SU-DHL-6 (cell line): ENCODE measurements at regions not wholly inside any gene's neighbourhood (a gene's known extent, or its start where the extent isn't known, plus 50 kb on each side); places are given as distances from the start of the nearest gene placed in this dataset.

Experiments
- H2AFZ ChIP-seq: fragments of 200-600 bp; sonication (generic); 2 replicates; pipeline ENCODE4 v1.6.1; 2014; ENCODE audit warnings: low read depth, mild to moderate bottlenecking, moderate library complexity, mixed read lengths, antibody characterized with exemption, low read length; ENCODE audit not compliant: severe bottlenecking
- H3F3A ChIP-seq: fragments of 200-600 bp; shearing (Covaris generic); 2 replicates; pipeline ENCODE4 v1.6.0; 2016; ENCODE audit warnings: antibody characterized with exemption, mild to moderate bottlenecking; ENCODE audit not compliant: insufficient read depth
- H3K27ac ChIP-seq: fragments of 200-600 bp; sonication (generic); 2 replicates; pipeline ENCODE4 v1.5.1; 2016; ENCODE audit warnings: low read depth, mild to moderate bottlenecking, low read length, moderate library complexity, mixed read lengths
- H3K27me3 ChIP-seq: fragments of 200-600 bp; sonication (generic), shearing (Covaris generic); 2 replicates; pipeline ENCODE4 v1.6.0; 2014; ENCODE audit warnings: mild to moderate bottlenecking, low read length
- H3K36me3 ChIP-seq: fragments of 200-600 bp; sonication (generic); 2 replicates; pipeline ENCODE4 v1.6.1; 2014; ENCODE audit warnings: mild to moderate bottlenecking, low read length, mixed read lengths
- H3K4me2 ChIP-seq: fragments of 300-600, 200-600 bp; shearing (Covaris generic), sonication (generic); 2 replicates; pipeline ENCODE4 v1.6.0; 2014; ENCODE audit warnings: low read length, low read depth, mild to moderate bottlenecking; ENCODE audit not compliant: poor library complexity, severe bottlenecking
- H3K4me3 ChIP-seq: fragments of 200-600 bp; sonication (generic); 2 replicates; pipeline ENCODE4 v1.5.1; 2014; ENCODE audit warnings: antibody characterized with exemption, low read length, mild to moderate bottlenecking, mixed read lengths; ENCODE audit not compliant: insufficient read depth, poor library complexity, severe bottlenecking
- H3K79me2 ChIP-seq: fragments of 200-600 bp; sonication (generic); 2 replicates; pipeline ENCODE4 v1.6.1; 2014; ENCODE audit warnings: mild to moderate bottlenecking, low read length, moderate library complexity; ENCODE audit not compliant: insufficient read depth
- H3K9ac ChIP-seq: fragments of 200-600 bp; sonication (generic); 2 replicates; pipeline ENCODE4 v1.7.0; 2014; ENCODE audit warnings: mild to moderate bottlenecking, low read length
- H3K9me2 ChIP-seq: fragments of 200-600 bp; sonication (generic); replicated peaks from 2 replicates; pipeline ENCODE4 v1.6.1; 2014; ENCODE audit warnings: low read length; ENCODE audit not compliant: insufficient read depth
- H3K9me3 ChIP-seq: fragments of 200-600 bp; sonication (generic); 2 replicates; pipeline ENCODE4 v1.6.1; 2014; ENCODE audit warnings: low read length, mixed read lengths; ENCODE audit not compliant: insufficient read depth
- H4K20me1 ChIP-seq: fragments of 200-600 bp; sonication (generic); 2 replicates; pipeline ENCODE4 v1.6.1; 2014; ENCODE audit warnings: low read depth, mild to moderate bottlenecking, antibody characterized with exemption, low read length, moderate library complexity, mixed read lengths
- EZH2phosphoT487 ChIP-seq: fragments of 200-600 bp; sonication (generic), shearing (Covaris generic); conservative IDR thresholded peaks from 2 replicates; pipeline ENCODE4 v1.6.1; 2018; ENCODE audit warnings: mild to moderate bottlenecking, antibody characterized with exemption, low read length, moderate library complexity, mixed read lengths
- TF ChIP-seq, protein P1 (sequence below): fragments of 200-600 bp; sonication (generic); IDR thresholded peaks from one replicate; pipeline ENCODE4 v1.5.1; 2017; ENCODE audit warnings: antibody characterized with exemption, mild to moderate bottlenecking, low read length, moderate library complexity; ENCODE audit not compliant: insufficient read depth, poor library complexity, severe bottlenecking

- Histone ChIP-seq H3F3A (no peaks in the 10 kb centered on the region), H2AFZ (no peak overlapping the region), H3K4me2 (no peak overlapping the region), H3K4me3 (no peak overlapping the region), H3K27ac (no peak overlapping the region), H4K20me1 (no peaks in the 10 kb centered on the region), H3K27me3 (no peaks in the 10 kb centered on the region), H3K9ac (no peak overlapping the region), H3K36me3 (no peaks in the 10 kb centered on the region), H3K79me2 (no peaks in the 10 kb centered on the region), H3K9me2 (no peaks in the 10 kb centered on the region), H3K9me3 (no peaks in the 10 kb centered on the region)
- TF ChIP-seq EZH2phosphoT487: no peak
- TF ChIP-seq, protein P1, sequence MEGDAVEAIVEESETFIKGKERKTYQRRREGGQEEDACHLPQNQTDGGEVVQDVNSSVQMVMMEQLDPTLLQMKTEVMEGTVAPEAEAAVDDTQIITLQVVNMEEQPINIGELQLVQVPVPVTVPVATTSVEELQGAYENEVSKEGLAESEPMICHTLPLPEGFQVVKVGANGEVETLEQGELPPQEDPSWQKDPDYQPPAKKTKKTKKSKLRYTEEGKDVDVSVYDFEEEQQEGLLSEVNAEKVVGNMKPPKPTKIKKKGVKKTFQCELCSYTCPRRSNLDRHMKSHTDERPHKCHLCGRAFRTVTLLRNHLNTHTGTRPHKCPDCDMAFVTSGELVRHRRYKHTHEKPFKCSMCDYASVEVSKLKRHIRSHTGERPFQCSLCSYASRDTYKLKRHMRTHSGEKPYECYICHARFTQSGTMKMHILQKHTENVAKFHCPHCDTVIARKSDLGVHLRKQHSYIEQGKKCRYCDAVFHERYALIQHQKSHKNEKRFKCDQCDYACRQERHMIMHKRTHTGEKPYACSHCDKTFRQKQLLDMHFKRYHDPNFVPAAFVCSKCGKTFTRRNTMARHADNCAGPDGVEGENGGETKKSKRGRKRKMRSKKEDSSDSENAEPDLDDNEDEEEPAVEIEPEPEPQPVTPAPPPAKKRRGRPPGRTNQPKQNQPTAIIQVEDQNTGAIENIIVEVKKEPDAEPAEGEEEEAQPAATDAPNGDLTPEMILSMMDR: no peak
These were observed 95.6 kb downstream of the P2RY1 start for GRCh38 chr3:152930516-152930915.

GRCh38 chr3:152937234-152937633, 102.3 kb downstream of the P2RY1 start:
- no peak overlapping the region for H3K4me3 ChIP-seq
- no peaks in the 10 kb centered on the region for H4K20me1 ChIP-seq
- H3K4me2 ChIP-seq: no peak overlapping the region
- no peaks in the 10 kb centered on the region for H3K79me2 ChIP-seq
- H3K9ac ChIP-seq: no peak overlapping the region
- H2AFZ ChIP-seq: no peak overlapping the region
- H3K9me2 ChIP-seq: no peaks in the 10 kb centered on the region
- no peak overlapping the region for H3K27ac ChIP-seq
- TF ChIP-seq EZH2phosphoT487: no peak
- TF ChIP-seq, protein P1: no peak
- H3F3A ChIP-seq: no peaks in the 10 kb centered on the region
- H3K36me3 ChIP-seq: no peaks in the 10 kb centered on the region
- H3K27me3 ChIP-seq: no peaks in the 10 kb centered on the region
- no peaks in the 10 kb centered on the region for H3K9me3 ChIP-seq

DNA sequence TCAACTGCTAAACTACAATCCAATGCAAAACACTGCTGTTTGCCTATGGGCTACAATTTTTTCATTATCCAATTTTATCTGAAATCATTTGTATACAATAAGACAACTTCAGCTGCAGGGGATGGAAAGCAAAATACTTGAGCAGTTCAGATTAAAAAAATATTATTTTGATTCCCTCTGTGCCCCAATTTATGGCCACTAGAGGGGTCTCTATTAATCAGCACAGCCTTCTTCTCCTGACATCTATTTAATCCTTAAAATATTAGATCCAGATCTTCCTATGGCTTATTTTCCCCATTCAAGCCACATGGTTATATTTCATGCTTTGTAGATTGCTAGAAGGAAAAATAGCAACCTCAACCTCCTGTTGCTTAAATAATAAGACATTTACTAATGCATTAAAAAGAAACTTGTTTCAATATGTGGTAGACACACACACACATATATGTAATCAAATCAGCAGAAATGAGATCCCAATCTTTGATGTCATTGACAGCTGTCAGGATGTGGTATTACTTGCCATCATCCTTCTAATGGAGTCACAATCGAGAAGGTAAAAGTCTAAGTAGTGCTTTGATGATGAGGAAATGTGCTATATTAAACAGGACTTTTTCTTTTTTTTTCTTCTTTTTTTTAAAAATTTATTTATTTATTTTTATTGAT, 104.2 kb downstream of the P2RY1 start:
- Histone ChIP-seq H3K4me3 (no peak overlapping the region), H4K20me1 (no peaks in the 10 kb centered on the region), H2AFZ (no peak overlapping the region), H3K36me3 (no peaks in the 10 kb centered on the region), H3K9me3 (no peaks in the 10 kb centered on the region), H3K27ac (no peak overlapping the region), H3K79me2 (no peaks in the 10 kb centered on the region), H3F3A (no peaks in the 10 kb centered on the region), H3K27me3 (no peaks in the 10 kb centered on the region), H3K9me2 (no peaks in the 10 kb centered on the region), H3K9ac (no peak overlapping the region), H3K4me2 (no peak overlapping the region)
- TF ChIP-seq, protein P1: no peak
- no peak for TF ChIP-seq EZH2phosphoT487
